HG02852 (cell line): ENCODE measurements at regions not wholly inside any gene's neighbourhood (a gene's known extent, or its start where the extent isn't known, plus 50 kb on each side); places are given as distances from the start of the nearest gene placed in this dataset.
A peak's percentile ranks its signal among the peaks of the same experiment; 100 is the strongest.

ENCODE experiments used
- ATAC-seq: cut with Tn5 transposase; IDR thresholded peaks from one replicate; pipeline ENCODE4 v1.9.1; 2021; ENCODE audit warnings: mild to moderate bottlenecking, moderate library complexity; ENCODE audit not compliant: unreplicated experiment

DNA sequence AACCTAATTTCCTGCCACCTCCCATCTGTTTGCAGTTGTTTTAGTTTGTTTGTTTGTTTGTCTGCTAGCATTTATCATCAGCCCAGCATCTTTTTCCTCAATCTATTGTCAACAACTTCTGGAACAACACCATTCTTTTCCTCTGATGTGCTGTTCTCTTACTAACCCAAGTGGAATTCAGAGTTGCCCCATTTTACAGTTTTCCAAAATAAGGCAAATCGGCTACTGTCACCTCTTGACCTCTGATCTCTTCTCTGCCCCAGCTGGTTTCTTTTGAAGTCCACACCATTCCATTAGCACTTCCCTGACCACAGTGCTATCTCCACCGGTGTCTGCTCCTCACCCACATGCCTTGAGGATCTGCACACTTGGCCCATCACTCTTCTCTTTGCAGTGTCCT is 102.4 kb downstream of the EFNB2 start:
- ATAC-seq: no peak

DNA sequence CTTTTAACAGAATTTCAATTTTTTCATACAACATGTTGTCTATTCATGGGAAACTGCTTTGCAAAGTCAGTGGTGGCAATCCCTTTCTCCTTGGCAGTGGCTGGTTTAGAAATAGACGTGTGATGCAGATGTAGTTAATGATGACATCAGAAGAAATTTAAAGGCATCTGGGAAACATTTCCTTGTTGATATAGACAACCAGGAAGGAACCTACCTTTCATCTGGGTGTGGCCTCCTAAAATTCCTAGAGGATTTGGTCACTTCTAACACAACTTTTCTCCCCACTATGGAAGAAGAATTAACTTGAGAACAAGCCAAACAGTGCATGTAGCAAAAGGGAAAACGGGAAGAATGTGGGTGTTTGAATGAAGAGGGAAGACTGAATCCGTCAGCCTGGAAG is 102.8 kb downstream of the EFNB2 start:
- no peak for ATAC-seq

DNA sequence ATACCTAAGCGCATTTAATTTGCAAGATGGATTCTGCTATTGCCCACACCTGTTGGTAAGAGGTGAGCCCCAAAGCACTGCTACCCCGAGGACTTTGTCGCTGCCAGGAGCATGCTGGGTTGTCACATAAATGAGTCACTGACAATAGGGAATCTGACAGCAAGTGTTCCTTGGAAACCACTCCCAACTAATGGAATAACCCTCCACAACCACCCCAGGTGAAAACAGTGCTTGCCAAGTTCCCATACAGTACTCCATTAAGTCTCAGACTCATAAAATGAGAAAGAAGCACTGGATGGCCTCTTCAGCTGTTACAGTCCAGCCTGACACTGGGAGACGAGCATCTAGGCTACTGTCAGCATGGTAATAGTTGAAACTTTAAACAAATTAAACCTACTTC is 108.6 kb downstream of the EFNB2 start:
- no peak for ATAC-seq

DNA sequence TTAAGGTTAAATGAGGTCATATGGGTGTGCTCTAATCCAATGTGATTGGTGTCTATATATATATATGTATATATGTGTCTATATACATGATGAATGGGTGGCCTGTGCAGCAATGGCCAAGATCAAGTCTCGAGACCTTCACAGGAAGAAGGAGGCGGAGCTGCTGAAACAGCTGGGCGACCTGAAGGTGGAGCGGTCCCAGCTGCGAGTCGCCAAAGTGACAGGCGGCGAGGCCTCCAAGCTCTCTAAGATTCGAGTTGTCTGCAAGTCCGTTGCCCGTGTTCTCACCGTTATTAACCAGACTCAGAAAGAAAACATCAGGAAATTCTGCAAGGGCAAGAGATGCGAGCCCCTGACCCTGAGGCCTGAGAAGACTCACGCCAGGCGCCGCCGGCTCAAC is 109.8 kb downstream of the EFNB2 start:
- no peak for ATAC-seq

DNA sequence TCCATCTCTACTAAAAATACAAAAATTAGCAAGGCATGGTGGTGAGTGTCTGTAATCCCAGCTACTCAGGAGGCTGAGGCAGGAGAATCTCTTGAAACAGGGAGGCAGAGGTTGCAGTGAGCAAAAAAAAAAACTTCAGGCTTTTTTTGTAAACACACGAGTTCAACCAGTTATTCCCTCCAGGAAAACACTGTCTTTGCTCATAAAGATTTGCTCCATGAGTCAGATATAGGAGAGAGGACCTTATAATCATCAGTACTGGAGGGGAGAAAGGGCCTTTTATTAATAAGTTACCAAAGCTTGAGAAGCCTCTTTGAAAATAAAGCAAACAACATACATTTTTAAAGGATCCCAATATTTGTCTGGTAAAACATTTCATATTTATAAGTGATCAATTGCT is 110.7 kb downstream of the EFNB2 start:
- ATAC-seq: no peak

DNA sequence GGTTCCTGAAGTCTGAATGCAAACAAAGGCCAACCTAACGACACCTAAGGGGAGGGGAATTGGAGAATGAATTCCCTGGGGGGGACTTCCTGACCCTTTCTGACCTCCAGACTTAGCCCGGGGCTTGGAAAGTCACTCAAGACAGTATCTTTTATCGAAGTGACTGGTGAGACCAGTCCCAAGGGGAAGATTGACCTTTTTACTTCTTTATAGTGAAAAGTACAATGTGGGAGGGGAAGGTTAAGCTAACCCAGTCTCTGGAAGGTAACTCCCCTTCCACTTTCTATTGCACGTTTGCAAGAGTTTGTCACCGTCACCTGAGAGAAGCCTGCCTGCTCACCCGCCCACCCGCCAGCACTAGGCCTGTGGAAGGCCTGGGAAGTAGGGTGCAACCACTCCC is 111.9 kb downstream of the EFNB2 start:
- peak; percentile 56 for ATAC-seq

DNA sequence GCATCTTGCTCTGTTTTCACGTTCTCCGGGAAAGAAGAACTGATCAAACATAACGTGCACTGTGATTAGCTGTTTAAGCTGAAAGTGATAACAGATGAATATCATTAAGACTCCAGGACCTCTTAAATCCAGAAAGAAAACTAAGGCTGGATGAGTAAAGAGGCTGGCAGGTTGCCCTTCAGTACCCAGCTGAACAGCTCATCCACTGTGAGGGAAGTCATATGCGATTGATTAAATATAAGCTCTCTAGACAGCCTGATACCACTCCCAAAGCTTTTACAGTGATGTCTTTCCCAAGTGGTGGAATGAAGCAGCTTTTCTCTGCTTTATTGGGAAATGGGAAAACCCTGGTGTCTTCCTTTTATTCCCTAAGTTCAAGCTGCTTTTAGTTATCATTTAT is 116.9 kb downstream of the EFNB2 start:
- ATAC-seq: no peak

DNA sequence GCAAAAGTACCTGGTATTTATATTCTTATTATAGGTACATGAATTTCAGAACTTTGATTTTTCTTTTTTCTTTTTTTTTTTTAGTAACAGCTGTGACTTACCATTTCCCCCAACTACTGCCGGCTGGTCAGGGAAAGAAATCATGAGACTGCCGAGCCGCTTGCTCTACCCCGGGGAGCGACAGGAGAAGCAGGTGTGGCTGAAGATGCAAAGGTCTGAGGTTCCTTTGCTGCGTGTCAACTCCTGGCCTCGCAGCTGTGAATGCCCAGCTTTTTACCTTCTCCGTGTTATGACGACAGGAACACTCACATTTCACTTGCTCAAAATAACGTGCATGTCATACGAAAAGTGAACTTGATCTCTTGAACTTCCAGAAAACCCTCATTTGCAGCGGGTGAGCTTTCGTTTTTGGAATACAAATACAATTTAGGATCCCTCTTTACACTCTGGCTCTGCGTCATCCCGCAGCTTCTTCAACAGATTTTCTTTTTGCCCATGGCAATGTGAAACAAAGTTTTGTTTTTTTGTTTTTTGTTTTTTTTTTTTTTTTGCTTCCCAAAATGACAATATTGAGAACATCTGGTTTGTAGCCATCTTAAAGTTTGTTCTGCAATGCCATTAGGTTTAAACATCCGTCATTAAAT is 117.9 kb downstream of the EFNB2 start:
- ATAC-seq: no peak

DNA sequence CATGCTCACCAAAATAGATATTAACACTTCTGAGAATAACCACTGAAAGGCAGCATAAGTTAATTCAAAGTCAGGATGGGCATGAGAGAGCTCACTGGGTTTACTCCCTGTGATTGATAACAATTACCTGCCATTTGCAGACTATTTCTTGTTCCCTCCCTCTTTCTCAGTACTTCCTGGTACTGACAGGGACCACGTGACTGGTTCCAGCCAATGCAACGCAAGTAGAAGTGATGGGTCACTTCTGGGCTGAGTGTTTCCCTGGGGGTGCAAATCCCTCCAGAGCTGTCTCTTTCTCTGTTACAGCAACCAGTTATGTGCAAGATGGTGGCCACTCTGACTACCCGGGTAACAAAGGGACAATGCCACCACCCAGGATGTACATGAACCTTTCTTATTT is 118.8 kb downstream of the EFNB2 start:
- no peak for ATAC-seq

DNA sequence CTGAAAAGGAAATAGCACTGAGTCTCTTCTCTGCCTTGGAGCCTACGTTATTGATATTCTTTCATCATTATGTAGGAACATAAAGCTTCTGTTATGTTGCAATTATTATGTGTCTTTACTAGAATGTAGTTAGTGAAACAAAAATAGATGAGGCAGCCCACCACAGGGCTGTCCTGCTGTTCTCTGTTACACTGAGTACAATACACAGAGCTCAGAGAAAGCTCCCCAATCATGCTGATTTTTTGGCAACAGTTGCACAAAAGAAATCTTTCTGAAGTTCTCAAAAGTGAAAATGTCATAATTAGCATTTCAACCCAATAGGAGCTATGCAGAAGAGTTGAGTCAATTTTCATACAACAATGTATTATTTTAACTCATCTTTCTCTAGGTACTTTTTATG is 119.5 kb downstream of the EFNB2 start:
- no peak for ATAC-seq

DNA sequence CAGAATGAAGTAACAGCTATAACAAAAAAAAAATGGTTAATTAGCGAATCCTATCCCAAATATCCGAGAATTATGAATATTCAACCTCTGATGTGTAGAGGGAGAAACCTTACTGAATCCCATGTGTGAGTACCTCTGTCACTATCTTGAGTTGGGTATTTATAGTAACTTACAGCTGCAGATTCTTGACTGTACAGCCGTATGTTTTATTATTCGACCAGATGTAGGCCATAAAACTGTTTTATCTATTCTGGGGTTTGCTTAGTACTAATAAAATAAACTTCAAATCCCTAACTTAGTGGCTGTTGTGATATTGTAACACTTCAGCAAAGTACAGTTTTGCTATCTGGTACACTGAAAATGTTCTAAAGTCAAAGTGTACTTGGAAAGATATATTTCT is 120.0 kb downstream of the EFNB2 start:
- no peak for ATAC-seq

DNA sequence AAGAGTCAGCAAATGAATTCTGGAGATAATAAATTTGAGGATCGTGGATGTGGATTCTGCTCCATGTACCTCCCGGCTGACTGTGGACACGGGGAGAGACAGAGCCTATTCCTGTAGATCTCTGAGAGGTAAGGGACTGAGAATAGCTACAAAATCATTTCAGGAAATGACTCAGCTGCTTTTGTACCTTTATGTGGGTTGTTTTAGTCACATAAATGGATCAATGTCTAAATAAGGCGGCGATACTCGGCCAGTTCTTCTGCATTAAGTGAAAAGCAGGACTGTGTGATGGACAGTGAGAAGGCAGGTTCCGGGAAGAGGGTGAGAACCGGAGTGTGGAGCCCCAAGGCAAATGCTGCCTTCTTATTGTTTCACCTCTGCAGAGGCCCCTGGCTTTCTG is 128.1 kb downstream of the EFNB2 start:
- ATAC-seq: peak; percentile 81

DNA sequence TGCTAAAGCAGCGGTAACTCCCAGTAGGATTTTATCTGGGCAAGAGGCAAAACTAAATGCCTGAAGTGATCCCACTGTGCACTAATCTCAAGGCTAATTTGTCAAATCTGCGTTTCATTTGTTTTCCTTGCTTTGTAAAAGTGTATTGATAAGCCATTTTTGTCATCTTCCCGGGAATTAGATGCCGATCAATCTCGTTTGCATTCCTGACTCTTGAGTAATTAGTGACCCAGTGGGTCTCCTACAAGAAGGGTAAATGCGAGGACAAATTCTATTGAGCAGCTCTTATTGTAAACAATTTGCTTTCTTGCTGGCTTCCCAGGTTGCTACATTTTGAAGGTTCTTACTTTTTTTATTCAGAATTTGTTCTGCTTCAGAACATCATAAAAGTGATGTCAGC is 129.7 kb downstream of the EFNB2 start:
- ATAC-seq: no peak

DNA sequence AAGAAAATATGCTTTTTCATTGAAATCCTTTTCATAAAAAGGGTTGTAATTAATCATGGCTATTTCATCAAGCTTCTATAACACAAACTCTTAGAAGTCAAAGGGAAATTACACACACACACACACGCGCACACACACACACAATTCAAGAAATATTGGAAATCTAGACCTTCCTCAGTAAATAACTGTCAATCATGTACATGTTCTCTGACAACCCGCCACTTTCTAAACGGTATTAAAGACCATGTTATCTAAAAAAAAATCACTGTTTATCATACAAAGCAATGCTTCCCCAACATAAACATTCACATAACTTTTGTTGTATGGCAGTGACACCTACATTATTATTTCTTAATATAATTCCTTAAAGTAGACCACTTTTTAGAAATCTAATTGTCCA is 132.2 kb downstream of the EFNB2 start:
- ATAC-seq: no peak

DNA sequence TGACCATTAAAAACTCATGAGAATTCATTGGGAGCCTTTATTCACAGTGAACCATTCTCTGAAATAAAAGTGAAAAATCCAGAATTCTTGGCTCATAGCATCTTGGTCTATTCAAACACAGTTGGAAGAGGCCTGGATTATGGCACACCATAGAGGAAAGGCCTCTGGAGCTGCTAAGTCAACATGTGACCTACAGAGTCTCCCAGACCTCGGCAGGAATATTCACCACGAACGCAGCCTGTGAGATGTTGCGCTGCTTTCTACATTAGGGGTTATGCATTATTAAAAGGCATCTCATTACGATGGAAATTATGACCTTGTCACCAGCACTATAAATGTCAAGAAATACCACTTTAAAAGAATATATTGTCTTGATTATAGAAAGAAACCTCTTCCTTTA is 132.6 kb downstream of the EFNB2 start:
- ATAC-seq: no peak

DNA sequence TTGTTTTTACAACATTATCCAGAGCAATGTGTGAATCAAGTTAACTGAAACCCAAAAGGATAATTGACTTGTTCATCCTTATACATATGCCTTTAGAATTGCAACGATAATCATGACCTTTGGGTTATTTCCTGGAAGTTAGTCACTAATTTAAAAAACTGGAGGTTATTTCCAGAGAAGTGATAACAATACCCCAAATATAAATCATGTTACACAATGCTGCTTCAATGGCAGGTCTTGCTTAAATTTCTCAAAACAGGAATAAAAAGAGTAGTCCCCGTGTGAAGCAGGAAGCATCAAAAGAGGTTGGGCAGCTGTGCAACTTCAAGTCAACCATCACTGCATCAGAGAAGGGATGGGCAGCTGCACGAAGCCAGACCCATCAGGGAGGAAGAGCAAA is 134.4 kb downstream of the EFNB2 start:
- no peak for ATAC-seq

DNA sequence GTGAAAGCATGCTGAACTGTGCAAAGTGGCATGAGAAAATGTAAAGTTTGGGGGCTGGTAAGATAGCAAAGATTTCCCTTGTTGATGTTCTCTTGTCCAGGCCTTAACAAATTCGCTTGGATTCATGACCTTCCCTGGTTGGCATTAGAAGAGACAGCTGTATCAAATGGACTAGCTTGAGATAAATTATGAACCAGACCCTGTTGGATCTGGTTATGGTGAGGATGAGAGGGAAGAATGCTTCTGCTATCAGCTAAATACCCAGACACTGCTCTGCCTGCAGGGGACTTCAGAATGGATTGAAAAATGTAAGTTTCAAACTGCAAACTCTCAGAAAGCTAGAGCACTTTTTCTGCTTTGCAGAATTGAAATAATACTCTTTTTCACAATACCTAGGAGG is 135.2 kb downstream of the EFNB2 start:
- ATAC-seq: no peak

DNA sequence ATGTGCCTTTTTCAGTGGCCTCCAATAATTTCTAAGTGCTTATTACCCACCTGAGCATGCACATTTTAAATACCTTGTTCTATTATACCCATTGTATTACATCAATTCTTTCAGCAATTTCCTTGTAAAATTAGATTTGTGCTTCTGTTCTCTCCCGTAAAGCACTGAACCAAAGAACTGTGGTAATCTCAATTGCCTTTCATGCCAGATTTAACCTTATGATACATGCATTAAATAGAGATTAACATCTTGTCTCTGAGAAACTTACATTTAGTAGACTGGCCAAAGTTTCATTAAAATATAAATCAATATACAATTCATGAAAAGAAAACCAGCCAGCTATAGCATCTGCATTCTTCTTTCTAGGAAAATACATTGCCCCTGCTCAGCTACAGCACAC is 137.2 kb downstream of the EFNB2 start:
- ATAC-seq: no peak

DNA sequence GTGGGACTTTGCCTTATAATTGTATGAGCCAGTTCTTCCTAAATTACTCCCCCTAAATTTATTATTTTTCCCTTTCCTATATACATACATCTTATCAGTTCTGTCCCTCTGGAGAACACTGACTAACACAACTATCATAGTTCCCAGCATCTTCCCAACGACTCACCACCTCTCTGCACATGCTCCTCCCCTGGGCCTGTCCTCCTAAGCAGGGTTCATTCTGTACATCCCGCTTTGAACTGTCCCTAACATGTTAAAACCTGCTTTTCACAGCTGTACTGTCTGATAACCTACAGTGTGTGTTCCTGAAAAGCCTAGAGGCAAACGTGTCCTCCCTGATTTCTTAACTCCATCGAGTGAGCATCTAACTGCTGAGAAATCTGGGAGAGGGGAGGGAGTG is 141.7 kb downstream of the EFNB2 start:
- no peak for ATAC-seq

DNA sequence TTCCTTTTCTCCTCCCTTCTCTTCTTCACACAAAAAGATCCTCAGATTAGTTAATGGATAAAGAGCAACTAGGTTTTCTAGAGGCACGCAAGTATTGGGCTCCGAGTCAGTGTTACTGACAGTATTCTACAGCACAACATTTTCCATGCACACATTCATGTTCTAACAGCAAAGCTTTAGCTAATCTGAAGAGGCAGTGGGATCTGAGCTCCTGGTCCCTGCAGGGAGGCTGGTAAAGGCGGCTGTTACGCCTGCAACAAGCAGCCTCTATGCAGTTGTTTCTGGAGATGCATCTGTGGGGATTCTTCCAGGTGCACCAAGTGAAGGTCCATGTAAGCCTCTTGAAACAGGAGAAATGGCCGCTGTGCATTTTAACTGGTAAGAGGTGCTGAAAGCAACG is 143.8 kb downstream of the EFNB2 start:
- no peak for ATAC-seq

DNA sequence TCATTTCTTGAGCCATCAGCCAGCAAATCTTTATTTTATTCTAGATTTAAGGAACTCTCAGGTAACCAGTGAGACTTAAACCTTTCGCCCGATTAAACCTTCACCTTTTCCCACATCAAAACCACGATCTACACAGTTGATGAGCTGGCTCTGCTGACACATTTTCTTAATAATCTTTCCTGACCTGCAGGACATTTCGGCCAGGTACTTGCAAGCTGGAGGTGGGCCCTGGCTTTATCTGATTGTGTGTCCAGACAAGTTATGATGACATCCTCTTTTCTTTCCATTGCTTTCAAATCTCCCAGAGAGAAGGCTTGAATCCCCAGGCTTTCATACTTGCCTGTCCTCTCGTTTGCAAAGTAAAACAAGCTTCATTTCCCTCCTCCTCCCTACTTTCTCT is 144.2 kb downstream of the EFNB2 start:
- ATAC-seq: no peak

DNA sequence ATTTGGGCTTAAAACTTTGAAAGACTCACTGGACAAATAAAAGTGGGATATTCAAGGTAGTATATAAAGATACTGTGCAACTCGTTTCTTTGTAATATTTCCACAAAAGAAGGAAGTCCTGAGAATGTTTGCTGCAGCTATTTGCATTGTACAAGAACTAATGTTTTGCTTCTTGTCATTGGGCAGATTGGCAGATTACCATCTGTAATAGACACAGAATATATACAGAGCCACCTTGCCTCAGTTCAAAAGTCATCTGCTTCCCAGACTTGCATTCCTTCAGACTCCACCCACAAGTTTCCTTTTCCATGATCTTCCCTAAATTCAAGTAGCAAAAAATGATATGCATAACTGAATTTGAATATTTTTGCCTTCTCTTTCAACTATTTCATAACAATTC is 145.1 kb downstream of the EFNB2 start:
- no peak for ATAC-seq

DNA sequence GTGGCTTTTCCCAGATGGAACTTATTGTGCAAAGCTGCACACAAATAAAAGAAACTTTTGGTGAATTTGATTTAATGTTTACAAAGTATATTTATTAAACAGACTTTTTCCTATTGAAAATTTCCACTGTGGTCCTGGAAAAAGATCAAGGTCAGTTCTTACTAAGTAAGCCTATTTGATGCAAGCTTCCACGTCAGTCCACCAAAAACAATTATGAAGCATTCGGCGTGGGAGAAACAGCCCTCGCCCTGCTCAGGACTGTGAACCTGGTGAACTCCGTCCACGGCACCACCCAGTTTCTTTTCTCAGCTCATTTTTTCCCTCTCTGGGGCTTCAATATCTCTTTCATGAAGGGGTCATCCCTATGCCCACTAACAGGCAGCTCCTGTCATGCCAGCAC is 149.8 kb downstream of the EFNB2 start:
- ATAC-seq: no peak

DNA sequence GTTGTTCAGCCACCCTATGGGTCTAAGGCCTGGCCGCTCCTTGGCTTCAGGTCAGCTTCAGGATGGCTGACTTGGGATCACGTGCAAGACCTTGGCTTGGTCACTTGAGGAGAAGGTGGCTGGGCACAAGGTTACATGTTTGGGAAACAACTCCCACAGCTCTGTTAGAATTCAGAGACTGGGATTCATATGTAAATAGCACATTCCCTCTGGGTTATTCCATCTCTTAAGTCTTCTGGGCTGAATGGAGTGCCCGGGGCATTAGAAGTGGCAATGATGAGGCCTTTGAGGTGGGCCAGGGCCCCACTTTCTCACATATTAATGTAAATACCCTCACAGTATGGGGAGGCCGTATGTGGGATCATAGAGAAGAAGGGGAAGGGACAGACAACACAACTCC is 150.9 kb downstream of the EFNB2 start:
- no peak for ATAC-seq
